Astrocyte (in vitro differentiated cells and primary cell): ENCODE measurements at regions not wholly inside any gene's neighbourhood (a gene's known extent, or its start where the extent isn't known, plus 50 kb on each side); places are given as distances from the start of the nearest gene placed in this dataset.

ENCODE experiments used
- DNase-seq: peaks from one replicate; pipeline ENCODE4 v3.0.0-alpha.2; 2010; ENCODE audit warnings: low read depth
- FAIRE-seq: peaks from 2 replicates; lab custom pipeline; 2011; peaks lifted over from hg19 to GRCh38; lab: Jason Lieb, UNC
- H2AFZ ChIP-seq: 2 replicates; pipeline ENCODE4 v1.6.0; 2012; ENCODE audit warnings: low read depth, low read length, inconsistent platforms
- H3K27ac ChIP-seq: 2 replicates; pipeline ENCODE4 v1.5.1; 2011; ENCODE audit warnings: low read depth, low read length, inconsistent platforms
- H3K27me3 ChIP-seq: 2 replicates; pipeline ENCODE4 v1.6.0; 2011; ENCODE audit warnings: low read length, inconsistent platforms; ENCODE audit not compliant: insufficient read depth
- H3K36me3 ChIP-seq: 2 replicates; pipeline ENCODE4 v1.5.1; 2011; ENCODE audit warnings: low read length, inconsistent platforms; ENCODE audit not compliant: insufficient read depth
- H3K4me1 ChIP-seq: 2 replicates; pipeline ENCODE4 v1.5.1; 2011; ENCODE audit warnings: low read length, inconsistent platforms; ENCODE audit not compliant: insufficient read depth
- H3K4me2 ChIP-seq: 2 replicates; pipeline ENCODE4 v1.6.0; 2012; ENCODE audit warnings: low read length, inconsistent platforms
- H3K4me3 ChIP-seq: 2 replicates; pipeline ENCODE4 v1.5.1; 2011; ENCODE audit warnings: low read depth, mild to moderate bottlenecking, low read length, inconsistent platforms; ENCODE audit not compliant: insufficient read depth
- H3K79me2 ChIP-seq: 2 replicates; pipeline ENCODE4 v1.6.0; 2012; ENCODE audit warnings: mild to moderate bottlenecking, low read length, inconsistent platforms; ENCODE audit not compliant: insufficient read depth
- H3K9ac ChIP-seq: 2 replicates; pipeline ENCODE4 v1.6.0; 2012; ENCODE audit warnings: mild to moderate bottlenecking, low read length, inconsistent platforms
- H3K9me3 ChIP-seq: 2 replicates; pipeline ENCODE4 v1.5.1; 2012; ENCODE audit warnings: low read depth, mild to moderate bottlenecking, low read length, inconsistent platforms; ENCODE audit not compliant: insufficient read depth
- H4K20me1 ChIP-seq: 2 replicates; pipeline ENCODE4 v1.6.0; 2012; ENCODE audit warnings: low read length, inconsistent platforms; ENCODE audit not compliant: insufficient read depth
- H3K27ac Mint-ChIP-seq: one replicate; pipeline ENCODE4 v1.8.0; 2021; ENCODE audit warnings: mild to moderate bottlenecking, mixed read lengths; ENCODE audit not compliant: unreplicated experiment
- H3K27me3 Mint-ChIP-seq: one replicate; pipeline ENCODE4 v1.8.0; 2021; ENCODE audit warnings: low read depth, mixed read lengths; ENCODE audit not compliant: unreplicated experiment
- H3K36me3 Mint-ChIP-seq: one replicate; pipeline ENCODE4 v1.8.0; 2021; ENCODE audit warnings: low read depth, mixed read lengths; ENCODE audit not compliant: unreplicated experiment
- H3K4me1 Mint-ChIP-seq: one replicate; pipeline ENCODE4 v1.8.0; 2021; ENCODE audit warnings: low read depth, mixed read lengths; ENCODE audit not compliant: unreplicated experiment
- H3K4me3 Mint-ChIP-seq: one replicate; pipeline ENCODE4 v1.8.0; 2021; ENCODE audit warnings: mild to moderate bottlenecking, moderate library complexity, mixed read lengths; ENCODE audit not compliant: unreplicated experiment
- H3K9me3 Mint-ChIP-seq: one replicate; pipeline ENCODE4 v1.8.0; 2021; ENCODE audit warnings: mild to moderate bottlenecking, mixed read lengths; ENCODE audit not compliant: unreplicated experiment
- EZH2 ChIP-seq: IDR thresholded peaks from 2 replicates; pipeline ENCODE4 v1.6.1; 2012; ENCODE audit warnings: mild to moderate bottlenecking, low read length, inconsistent platforms; ENCODE audit not compliant: insufficient read depth
- TF ChIP-seq, protein P1 (sequence below): IDR thresholded peaks from 2 replicates; pipeline ENCODE4 v1.5.1; 2011; ENCODE audit warnings: low read depth, mild to moderate bottlenecking, inconsistent platforms, low read length, moderate library complexity; ENCODE audit not compliant: insufficient read depth

DNA sequence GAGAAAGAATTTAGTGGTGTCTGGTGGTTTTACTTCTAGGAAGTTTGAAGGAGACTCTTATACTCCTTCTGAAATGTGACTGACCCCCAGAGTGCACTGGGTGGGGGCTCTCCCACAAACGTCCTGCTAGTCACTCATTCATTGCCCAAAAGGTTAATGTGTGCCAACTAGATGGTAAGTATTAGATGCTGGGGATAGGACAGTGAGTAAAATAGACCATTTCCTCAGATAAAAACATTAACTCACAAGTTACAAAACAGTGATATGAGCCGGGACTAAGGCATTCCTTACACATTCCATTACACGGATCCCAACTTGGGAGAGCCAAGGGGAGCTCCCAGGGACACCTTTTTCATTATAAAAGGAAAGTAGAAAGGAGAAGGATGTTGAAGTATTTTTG is 185.1 kb downstream of the ATXN7L3B start:
- H3K9me3 ChIP-seq = no peaks in the 10 kb centered on the region
- no peak for DNase-seq
- H3K36me3 ChIP-seq = no peaks in the 10 kb centered on the region
- no peak for TF ChIP-seq EZH2
- TF ChIP-seq, protein P1, sequence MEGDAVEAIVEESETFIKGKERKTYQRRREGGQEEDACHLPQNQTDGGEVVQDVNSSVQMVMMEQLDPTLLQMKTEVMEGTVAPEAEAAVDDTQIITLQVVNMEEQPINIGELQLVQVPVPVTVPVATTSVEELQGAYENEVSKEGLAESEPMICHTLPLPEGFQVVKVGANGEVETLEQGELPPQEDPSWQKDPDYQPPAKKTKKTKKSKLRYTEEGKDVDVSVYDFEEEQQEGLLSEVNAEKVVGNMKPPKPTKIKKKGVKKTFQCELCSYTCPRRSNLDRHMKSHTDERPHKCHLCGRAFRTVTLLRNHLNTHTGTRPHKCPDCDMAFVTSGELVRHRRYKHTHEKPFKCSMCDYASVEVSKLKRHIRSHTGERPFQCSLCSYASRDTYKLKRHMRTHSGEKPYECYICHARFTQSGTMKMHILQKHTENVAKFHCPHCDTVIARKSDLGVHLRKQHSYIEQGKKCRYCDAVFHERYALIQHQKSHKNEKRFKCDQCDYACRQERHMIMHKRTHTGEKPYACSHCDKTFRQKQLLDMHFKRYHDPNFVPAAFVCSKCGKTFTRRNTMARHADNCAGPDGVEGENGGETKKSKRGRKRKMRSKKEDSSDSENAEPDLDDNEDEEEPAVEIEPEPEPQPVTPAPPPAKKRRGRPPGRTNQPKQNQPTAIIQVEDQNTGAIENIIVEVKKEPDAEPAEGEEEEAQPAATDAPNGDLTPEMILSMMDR = no peak
- H3K4me1 ChIP-seq = no peaks in the 10 kb centered on the region
- Mint-ChIP-seq H3K4me1 (peaks cover 10% of the 10 kb centered on the region), H3K27me3 (no peaks in the 10 kb centered on the region), H3K4me3 (peak overlapping the region; percentile 17), H3K27ac (peak overlapping the region; percentile 41), H3K9me3 (no peaks in the 10 kb centered on the region), H3K36me3 (no peaks in the 10 kb centered on the region)
- no peak overlapping the region for H2AFZ ChIP-seq
- H4K20me1 ChIP-seq = no peaks in the 10 kb centered on the region
- H3K4me3 ChIP-seq = no peak overlapping the region
- no peaks in the 10 kb centered on the region for H3K79me2 ChIP-seq
- FAIRE-seq = no peak
- no peak overlapping the region for H3K4me2 ChIP-seq
- H3K27me3 ChIP-seq = no peaks in the 10 kb centered on the region
- no peak overlapping the region for H3K27ac ChIP-seq
- no peak overlapping the region for H3K9ac ChIP-seq

DNA sequence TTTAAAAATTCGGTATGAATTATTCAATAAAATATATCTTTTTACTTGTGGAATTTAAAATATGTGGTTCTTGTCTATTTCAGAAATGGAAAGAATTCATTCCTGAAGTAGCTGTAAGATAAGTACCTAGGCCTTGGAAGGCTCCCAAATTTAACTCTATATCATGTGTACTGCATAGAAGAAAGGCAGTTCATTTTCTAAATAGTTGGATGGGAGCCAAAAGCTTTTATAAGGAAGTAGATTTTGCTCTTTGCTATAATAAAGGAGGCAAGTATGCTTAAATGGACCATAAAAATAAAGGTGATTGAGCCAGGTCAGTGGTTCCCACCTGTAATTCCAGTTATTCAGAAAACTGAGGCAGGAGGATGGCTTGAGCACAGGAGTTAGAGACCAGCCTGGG is 187.5 kb downstream of the ATXN7L3B start:
- Mint-ChIP-seq H3K4me1 (peaks cover 10% of the 10 kb centered on the region), H3K4me3 (no peak overlapping the region), H3K9me3 (no peaks in the 10 kb centered on the region), H3K27me3 (no peaks in the 10 kb centered on the region), H3K36me3 (no peaks in the 10 kb centered on the region), H3K27ac (no peak overlapping the region)
- Histone ChIP-seq H4K20me1 (no peaks in the 10 kb centered on the region), H3K4me1 (no peaks in the 10 kb centered on the region), H2AFZ (no peak overlapping the region), H3K9me3 (no peaks in the 10 kb centered on the region), H3K4me3 (no peak overlapping the region), H3K27me3 (no peaks in the 10 kb centered on the region), H3K36me3 (no peaks in the 10 kb centered on the region), H3K4me2 (no peak overlapping the region), H3K79me2 (no peaks in the 10 kb centered on the region), H3K27ac (no peak overlapping the region), H3K9ac (no peak overlapping the region)
- FAIRE-seq (no peak), DNase-seq (peak; percentile 64)
- TF ChIP-seq, protein P1 = no peak
- TF ChIP-seq EZH2 = no peak

DNA sequence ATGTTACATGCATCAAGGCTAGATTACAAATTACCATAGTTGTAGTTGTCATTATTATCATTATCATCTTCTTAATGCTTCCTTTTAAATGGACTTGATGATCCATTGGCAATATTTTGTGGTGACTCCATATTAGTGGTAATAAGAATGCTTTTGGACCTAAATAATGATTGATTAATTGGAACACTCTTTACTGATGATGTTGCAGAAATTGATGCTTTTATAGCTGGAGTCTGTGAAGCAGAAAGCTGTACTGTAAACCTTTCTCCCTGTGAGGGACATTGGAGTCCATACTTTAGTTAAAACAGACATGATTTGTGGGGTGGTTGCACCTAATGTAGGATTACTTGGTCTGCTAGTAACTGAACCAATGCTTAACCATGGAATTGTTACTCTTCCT is 190.4 kb downstream of the ATXN7L3B start:
- Mint-ChIP-seq H3K27me3 (no peaks in the 10 kb centered on the region), H3K9me3 (no peaks in the 10 kb centered on the region), H3K4me1 (peaks cover 2% of the 10 kb centered on the region), H3K36me3 (no peaks in the 10 kb centered on the region), H3K27ac (no peak overlapping the region), H3K4me3 (no peak overlapping the region)
- no peak overlapping the region for H3K4me3 ChIP-seq
- H3K9me3 ChIP-seq = no peaks in the 10 kb centered on the region
- FAIRE-seq (no peak), DNase-seq (no peak)
- H3K4me2 ChIP-seq = no peak overlapping the region
- H3K9ac ChIP-seq = no peak overlapping the region
- no peaks in the 10 kb centered on the region for H4K20me1 ChIP-seq
- no peaks in the 10 kb centered on the region for H3K27me3 ChIP-seq
- no peak overlapping the region for H3K27ac ChIP-seq
- no peaks in the 10 kb centered on the region for H3K4me1 ChIP-seq
- no peaks in the 10 kb centered on the region for H3K36me3 ChIP-seq
- no peaks in the 10 kb centered on the region for H3K79me2 ChIP-seq
- H2AFZ ChIP-seq = no peak overlapping the region
- TF ChIP-seq, protein P1 = no peak
- no peak for TF ChIP-seq EZH2
